H9 (cell line): ENCODE measurements at regions not wholly inside any gene's neighbourhood (a gene's known extent, or its start where the extent isn't known, plus 50 kb on each side); places are given as distances from the start of the nearest gene placed in this dataset.

Experiments used
- DNase-seq: peaks from one replicate; pipeline ENCODE4 v3.0.0-alpha.2; 2017
- H2AFZ ChIP-seq: one replicate; pipeline ENCODE4 v1.6.1; 2013; ENCODE audit warnings: mild to moderate bottlenecking, low read length, control low read depth, moderate library complexity
- H2AK5ac ChIP-seq: 2 replicates; pipeline ENCODE4 v1.6.1; 2013; ENCODE audit warnings: low read length, control low read depth, mixed read lengths; ENCODE audit not compliant: insufficient read length
- H2BK120ac ChIP-seq: one replicate; pipeline ENCODE4 v1.6.1; 2013; ENCODE audit warnings: low read depth, mild to moderate bottlenecking, low read length, control low read depth, inconsistent platforms; ENCODE audit not compliant: poor library complexity, severe bottlenecking
- H2BK12ac ChIP-seq: 2 replicates; pipeline ENCODE4 v1.6.1; 2013; ENCODE audit warnings: low read length, control low read depth, mixed read lengths, low read depth; ENCODE audit not compliant: insufficient read length
- H2BK15ac ChIP-seq: 2 replicates; pipeline ENCODE4 v1.6.1; 2013; ENCODE audit warnings: low read depth, low read length, control low read depth
- H2BK20ac ChIP-seq: one replicate; pipeline ENCODE4 v1.6.1; 2013; ENCODE audit warnings: low read depth, mild to moderate bottlenecking, low read length, control low read depth, inconsistent platforms; ENCODE audit not compliant: poor library complexity, severe bottlenecking
- H2BK5ac ChIP-seq: 2 replicates; pipeline ENCODE4 v1.6.1; 2013; ENCODE audit warnings: low read length, control low read depth, mixed read lengths; ENCODE audit not compliant: insufficient read length
- H3K14ac ChIP-seq: 2 replicates; pipeline ENCODE4 v1.6.1; 2013; ENCODE audit warnings: low read length, control low read depth; ENCODE audit not compliant: insufficient read depth
- H3K18ac ChIP-seq: 2 replicates; pipeline ENCODE4 v1.6.1; 2013; ENCODE audit warnings: low read depth, mild to moderate bottlenecking, mixed read lengths, low read length, control low read depth; ENCODE audit not compliant: insufficient read length
- H3K23ac ChIP-seq: 2 replicates; pipeline ENCODE4 v1.6.1; 2013; ENCODE audit warnings: low read length, control low read depth, mixed read lengths, low read depth; ENCODE audit not compliant: insufficient read length
- H3K23me2 ChIP-seq: 2 replicates; pipeline ENCODE4 v1.6.1; 2013; ENCODE audit warnings: low read depth, mild to moderate bottlenecking, mixed read lengths, low read length, control low read depth; ENCODE audit not compliant: insufficient read length, poor library complexity, severe bottlenecking
- H3K27ac ChIP-seq: 2 replicates; pipeline ENCODE4 v1.5.1; 2013; ENCODE audit warnings: low read length, control low read depth, mixed read lengths, low read depth; ENCODE audit not compliant: insufficient read length
- H3K27me3 ChIP-seq: 2 replicates; pipeline ENCODE4 v1.6.1; 2013; ENCODE audit warnings: low read length, control low read depth, inconsistent platforms; ENCODE audit not compliant: insufficient read depth
- H3K4ac ChIP-seq: 2 replicates; pipeline ENCODE4 v1.6.1; 2013; ENCODE audit warnings: low read depth, mild to moderate bottlenecking, control low read depth, inconsistent platforms, low read length, moderate library complexity
- H3K4me1 ChIP-seq: 2 replicates; pipeline ENCODE4 v1.6.1; 2013; ENCODE audit warnings: low read length, control low read depth, inconsistent platforms; ENCODE audit not compliant: insufficient read depth
- H3K4me2 ChIP-seq: 2 replicates; pipeline ENCODE4 v1.6.1; 2013; ENCODE audit warnings: low read length, control low read depth, mixed read lengths; ENCODE audit not compliant: insufficient read length, insufficient read depth
- H3K56ac ChIP-seq: 2 replicates; pipeline ENCODE4 v1.6.1; 2013; ENCODE audit warnings: low read depth, mild to moderate bottlenecking, mixed read lengths, low read length, control low read depth; ENCODE audit not compliant: insufficient read length
- H3K79me1 ChIP-seq: 2 replicates; pipeline ENCODE4 v1.6.1; 2013; ENCODE audit warnings: low read depth, mild to moderate bottlenecking, moderate library complexity, low read length, control low read depth, inconsistent platforms; ENCODE audit not compliant: insufficient read depth, poor library complexity, severe bottlenecking
- H3K79me2 ChIP-seq: 2 replicates; pipeline ENCODE4 v1.6.1; 2013; ENCODE audit warnings: low read length, control low read depth, inconsistent platforms; ENCODE audit not compliant: insufficient read depth
- H3K9ac ChIP-seq: 2 replicates; pipeline ENCODE4 v1.6.1; 2013; ENCODE audit warnings: low read length, control low read depth, mixed read lengths; ENCODE audit not compliant: insufficient read length; ENCODE audit errors: extremely low read depth
- H3K9me3 ChIP-seq: one replicate; pipeline ENCODE4 v1.6.1; 2013; ENCODE audit warnings: low read depth, low read length, inconsistent platforms; ENCODE audit not compliant: control insufficient read depth
- H3T11ph ChIP-seq: one replicate; pipeline ENCODE4 v1.6.1; 2013; ENCODE audit warnings: mild to moderate bottlenecking, low read length, control low read depth, inconsistent platforms
- H4K20me1 ChIP-seq: one replicate; pipeline ENCODE4 v1.6.1; 2013; ENCODE audit not compliant: control insufficient read depth, insufficient read length, insufficient read depth
- H4K5ac ChIP-seq: 2 replicates; pipeline ENCODE4 v1.6.1; 2013; ENCODE audit warnings: low read depth, mild to moderate bottlenecking, mixed read lengths, low read length, control low read depth; ENCODE audit not compliant: insufficient read length
- H4K8ac ChIP-seq: replicated peaks from 2 replicates; pipeline ENCODE4 v1.6.1; 2013; ENCODE audit warnings: low read length, control low read depth, mixed read lengths, low read depth; ENCODE audit not compliant: insufficient read length
- H4K91ac ChIP-seq: 2 replicates; pipeline ENCODE4 v1.6.1; 2013; ENCODE audit warnings: low read depth, mild to moderate bottlenecking, moderate library complexity, mixed read lengths, low read length, control low read depth; ENCODE audit not compliant: insufficient read length
- H3K27ac Mint-ChIP-seq, 3 experiments: 2 replicates in 2 of 3; 3 replicates in 1 of 3; pipeline ENCODE4 v1.8.0; 2020 to 2021; ENCODE audit warnings: mixed read lengths in 3 of 3, mild to moderate bottlenecking in 1 of 3, moderate library complexity in 1 of 3
- H3K27me3 Mint-ChIP-seq: 2 replicates; pipeline ENCODE4 v1.8.0; 2021; ENCODE audit warnings: low read depth, mild to moderate bottlenecking, moderate library complexity, mixed read lengths
- H3K36me3 Mint-ChIP-seq, 3 experiments: 2 replicates in 2 of 3; 3 replicates in 1 of 3; pipeline ENCODE4 v1.8.0; 2020 to 2021; ENCODE audit warnings: low read depth in 3 of 3, mixed read lengths in 3 of 3; ENCODE audit not compliant: insufficient read depth in 1 of 3
- H3K4me1 Mint-ChIP-seq, 2 experiments: 2 replicates each; pipeline ENCODE4 v1.8.0; 2020; ENCODE audit warnings: mixed read lengths in 2 of 2
- H3K4me3 Mint-ChIP-seq, 2 experiments: 2 replicates in 1 of 2; 3 replicates in 1 of 2; pipeline ENCODE4 v1.8.0; 2020 to 2021; ENCODE audit warnings: mild to moderate bottlenecking in 2 of 2, mixed read lengths in 2 of 2, moderate library complexity in 1 of 2
- H3K9me3 Mint-ChIP-seq, 2 experiments: 2 replicates in 1 of 2; 3 replicates in 1 of 2; pipeline ENCODE4 v1.8.0; 2020; ENCODE audit warnings: mild to moderate bottlenecking in 2 of 2, mixed read lengths in 2 of 2, moderate library complexity in 1 of 2
- CTCF ChIP-seq: fragments of 200-600 bp; sonication (generic); conservative IDR thresholded peaks from 3 replicates; pipeline ENCODE4 v1.8.0; 2021; ENCODE audit warnings: antibody characterized with exemption, mild to moderate bottlenecking
- WGBS: extraction: QIAGEN DNeasy Blood & Tissue Kit; methylation state at CpG from one replicate; pipeline ENCODE4 v1.1.7; 2013; ENCODE audit warnings: missing lambda C conversion rate, low lambda C conversion rate, mixed read lengths; ENCODE audit not compliant: insufficient read length; ENCODE audit errors: extremely low coverage; 5-methylcytosine and 5-hydroxymethylcytosine counted together

DNA sequence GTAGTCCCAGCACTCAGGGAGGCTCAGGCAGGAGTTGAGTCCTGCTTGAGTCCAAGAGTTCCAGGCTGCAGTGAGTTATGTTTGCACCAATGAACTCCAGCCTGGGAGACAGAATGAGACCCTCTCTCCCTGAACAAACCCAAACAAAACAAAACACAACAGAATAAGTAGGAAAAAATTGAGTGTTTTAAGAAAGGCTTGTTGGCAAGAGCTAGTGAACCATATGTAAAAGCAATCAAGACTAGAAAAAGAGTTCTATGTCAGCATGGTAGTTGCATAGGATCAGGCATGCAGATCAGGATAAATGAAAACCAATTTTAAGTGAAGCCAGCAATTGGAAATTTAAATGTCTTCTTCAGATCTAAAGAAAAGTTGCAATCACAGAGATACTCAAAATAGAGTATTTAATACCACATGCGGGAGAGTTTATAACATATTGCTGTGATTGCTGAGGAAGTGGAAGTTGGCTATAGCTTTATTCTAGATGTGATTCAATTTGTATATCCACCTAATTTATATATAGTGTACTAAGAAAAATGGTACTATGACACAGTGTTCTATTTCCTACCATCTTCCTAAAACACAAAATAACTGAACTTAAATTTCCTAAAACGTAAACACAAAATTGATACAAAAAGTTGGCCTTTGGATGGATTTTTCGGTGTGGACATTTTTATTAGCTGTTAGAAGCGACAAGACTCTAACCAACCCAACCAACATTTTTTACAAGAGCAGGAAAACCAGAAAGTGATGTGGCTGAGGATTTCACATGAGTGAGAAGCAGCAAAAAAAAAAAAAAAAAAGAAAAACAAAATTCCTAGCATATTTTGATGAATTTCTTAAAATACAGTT lies 101.9 kb upstream of the ROBO1 start:
- H2AK5ac ChIP-seq: no peak overlapping the region
- H2BK15ac ChIP-seq: no peak overlapping the region
- no peak overlapping the region for H3K27ac ChIP-seq
- no peak overlapping the region for H3K4me3 Mint-ChIP-seq
- H4K20me1 ChIP-seq: no peaks in the 10 kb centered on the region
- H3K14ac ChIP-seq: no peak overlapping the region
- H3K23me2 ChIP-seq: no peaks in the 10 kb centered on the region
- no peak overlapping the region for H4K8ac ChIP-seq
- no peak overlapping the region for H3K9ac ChIP-seq
- H2AFZ ChIP-seq: no peak overlapping the region
- no peak overlapping the region for H3K56ac ChIP-seq
- no peaks in the 10 kb centered on the region for H3K4me1 ChIP-seq
- no peak for TF ChIP-seq CTCF
- DNase-seq: no peak
- H2BK120ac ChIP-seq: no peak overlapping the region
- no peak overlapping the region for H4K5ac ChIP-seq
- no peak overlapping the region for H3K4me2 ChIP-seq
- no CpG with 5 or more reads among the region's 4 CpGs for WGBS
- no peak overlapping the region for H3K18ac ChIP-seq
- H2BK12ac ChIP-seq: no peak overlapping the region
- no peak overlapping the region for H2BK20ac ChIP-seq
- H3K36me3 Mint-ChIP-seq: no peaks in the 10 kb centered on the region
- no peak overlapping the region for H3K27ac Mint-ChIP-seq
- H3T11ph ChIP-seq: no peak overlapping the region
- H3K79me1 ChIP-seq: no peaks in the 10 kb centered on the region
- H3K79me2 ChIP-seq: no peaks in the 10 kb centered on the region
- no peak overlapping the region for H3K4ac ChIP-seq
- no peaks in the 10 kb centered on the region for H3K27me3 Mint-ChIP-seq
- H3K9me3 Mint-ChIP-seq: no peaks in the 10 kb centered on the region
- H3K4me1 Mint-ChIP-seq: peaks cover 4% of the 10 kb centered on the region in 2 experiments; a peak in 2 of 4 replicates
- no peak overlapping the region for H2BK5ac ChIP-seq
- H4K91ac ChIP-seq: no peak overlapping the region
- H3K27me3 ChIP-seq: no peaks in the 10 kb centered on the region
- no peak overlapping the region for H3K23ac ChIP-seq
- H3K9me3 ChIP-seq: no peaks in the 10 kb centered on the region
